ENCODE measurements at regions not wholly inside any gene's neighbourhood (a gene's known extent, or its start where the extent isn't known, plus 50 kb on each side); places are given as distances from the start of the nearest gene placed in this dataset.

GRCh38 chr3:20404741-20405100 is 218.7 kb upstream of the SGO1 start:
- peaks cover 5 to 30% of the 10 kb centered on the region in 2 donors for H3K4me1 ChIP-seq (replicated peaks in 1 of 2)
- no peak for ATAC-seq (replicated peaks in 6 of 8)
- in situ Hi-C loops (cut with MboI; ENCODE audit: low pct_unique_long_range_greater_than_20kb in 2 of 9, low sequenced_read_pairs in 9 of 9, unreplicated experiment in 9 of 9): no loop called here

GRCh38 chr3:20403986-20404740 is 218.2 kb upstream of the SGO1 start:
- H3K4me3 ChIP-seq: no peak overlapping the region
- no peak overlapping the region for H3K27ac ChIP-seq
- 80 to 100% (median 100%) methylated on average over 1 to 3 of the region's 3 CpGs; no CpG with 5 or more reads in 4 of the 10 experiments for WGBS, 10 experiments
- in situ Hi-C loops (cut with MboI; ENCODE audit: low pct_unique_long_range_greater_than_20kb in 2 of 9, low sequenced_read_pairs in 9 of 9, unreplicated experiment in 9 of 9): no loop called here
- peaks cover 5 to 30% of the 10 kb centered on the region in 2 donors for H3K4me1 ChIP-seq (replicated peaks in 1 of 2)
- ATAC-seq (replicated peaks in 6 of 8): peak in 3 of 8 experiments; percentile 54 to 94 (median 79)

More at GRCh38 chr3:20404741-20405100, 218.7 kb upstream of the SGO1 start:
- Histone ChIP-seq H3K4me3 (no peak overlapping the region), H3K27ac (no peak overlapping the region)

- H3K4me1 ChIP-seq (replicated peaks in 1 of 2): peaks cover 0 to 17% of the 10 kb centered on the region in 2 donors
- 35 to 100% (median 83%) methylated on average over 2 to 4 of the region's 4 CpGs; no CpG with 5 or more reads in 1 of the 10 experiments for WGBS, 10 experiments
- no peak overlapping the region for H3K4me3 ChIP-seq
- in situ Hi-C loops (cut with MboI; ENCODE audit: low pct_unique_long_range_greater_than_20kb in 2 of 9, low sequenced_read_pairs in 9 of 9, unreplicated experiment in 9 of 9): no loop called here
- peak in 1 of 8 experiments; percentile 41 for ATAC-seq (replicated peaks in 6 of 8)
- no peak overlapping the region for H3K27ac ChIP-seq
Observed at GRCh38 chr3:20401253-20401652, 215.2 kb upstream of the SGO1 start.

GRCh38 chr3:20400686-20401085 is 214.7 kb upstream of the SGO1 start:
- peaks cover 0 to 12% of the 10 kb centered on the region in 2 donors for H3K4me1 ChIP-seq (replicated peaks in 1 of 2)
- H3K27ac ChIP-seq: no peak overlapping the region
- no peak overlapping the region for H3K4me3 ChIP-seq
- in situ Hi-C loops (cut with MboI; ENCODE audit: low pct_unique_long_range_greater_than_20kb in 2 of 9, low sequenced_read_pairs in 9 of 9, unreplicated experiment in 9 of 9): no loop called here
- WGBS, 10 experiments: 0 to 57% (median 31%) methylated on average over 1 of the region's 1 CpG; no CpG with 5 or more reads in 4 of the 10 experiments
- ATAC-seq (replicated peaks in 6 of 8): no peak

- ATAC-seq (replicated peaks in 6 of 8): no peak
- Histone ChIP-seq H3K4me3 (no peak overlapping the region), H3K27ac (no peak overlapping the region), H3K4me1 (replicated peaks in 1 of 2) (peaks cover 0 to 8% of the 10 kb centered on the region in 2 donors)
- 40 to 100% (median 80%) methylated on average over 1 to 2 of the region's 2 CpGs; no CpG with 5 or more reads in 2 of the 10 experiments for WGBS, 10 experiments
- in situ Hi-C loops (cut with MboI; ENCODE audit: low pct_unique_long_range_greater_than_20kb in 2 of 9, low sequenced_read_pairs in 9 of 9, unreplicated experiment in 9 of 9): no loop called here
Observed at GRCh38 chr3:20400281-20400680, 214.3 kb upstream of the SGO1 start.

GRCh38 chr3:20396335-20396734 is 210.3 kb upstream of the SGO1 start:
- Histone ChIP-seq H3K4me3 (no peak overlapping the region), H3K27ac (no peak overlapping the region), H3K4me1 (replicated peaks in 1 of 2) (no peaks in the 10 kb centered on the region)
- ATAC-seq (replicated peaks in 6 of 8): peak in 3 of 8 experiments; percentile 92 to 99 (median 94)
- WGBS, 10 experiments: 0 to 100% (median 53%) methylated on average over 1 to 2 of the region's 3 CpGs; no CpG with 5 or more reads in 4 of the 10 experiments
- in situ Hi-C loops (cut with MboI; ENCODE audit: low pct_unique_long_range_greater_than_20kb in 2 of 9, low sequenced_read_pairs in 9 of 9, unreplicated experiment in 9 of 9): no loop called here

- no peak overlapping the region for H3K4me3 ChIP-seq
- H3K27ac ChIP-seq: no peak overlapping the region
- ATAC-seq (replicated peaks in 6 of 8): no peak
- no peaks in the 10 kb centered on the region for H3K4me1 ChIP-seq (replicated peaks in 1 of 2)
- WGBS, 10 experiments: 0 to 100% (median 40%) methylated on average over 1 to 2 of the region's 4 CpGs; no CpG with 5 or more reads in 6 of the 10 experiments
- in situ Hi-C loops (cut with MboI; ENCODE audit: low pct_unique_long_range_greater_than_20kb in 2 of 9, low sequenced_read_pairs in 9 of 9, unreplicated experiment in 9 of 9): no loop called here
Observed at GRCh38 chr3:20395692-20396091, 209.7 kb upstream of the SGO1 start.

- ATAC-seq (replicated peaks in 6 of 8): no peak
- Histone ChIP-seq H3K27ac (no peak overlapping the region), H3K4me3 (no peak overlapping the region), H3K4me1 (replicated peaks in 1 of 2) (peaks cover 0 to 8% of the 10 kb centered on the region in 2 donors)
- in situ Hi-C loops (cut with MboI; ENCODE audit: low pct_unique_long_range_greater_than_20kb in 2 of 9, low sequenced_read_pairs in 9 of 9, unreplicated experiment in 9 of 9): no loop called here
- 25 to 100% (median 60%) methylated on average over 1 to 4 of the region's 4 CpGs; no CpG with 5 or more reads in 3 of the 10 experiments for WGBS, 10 experiments
Observed at GRCh38 chr3:20394243-20394642, 208.2 kb upstream of the SGO1 start.

- Histone ChIP-seq H3K4me3 (no peak overlapping the region), H3K27ac (no peak overlapping the region), H3K4me1 (replicated peaks in 1 of 2) (peaks cover 0 to 14% of the 10 kb centered on the region in 2 donors)
- WGBS, 10 experiments: 9 to 100% (median 52%) methylated on average over 1 to 3 of the region's 3 CpGs
- ATAC-seq (replicated peaks in 6 of 8): peak in 3 of 8 experiments; percentile 49 to 69 (median 54)
- in situ Hi-C loops (cut with MboI; ENCODE audit: low pct_unique_long_range_greater_than_20kb in 2 of 9, low sequenced_read_pairs in 9 of 9, unreplicated experiment in 9 of 9): no loop called here
Observed at GRCh38 chr3:20391644-20392043, 205.6 kb upstream of the SGO1 start.

GRCh38 chr3:20388971-20389370 is 203.0 kb upstream of the SGO1 start:
- Histone ChIP-seq H3K4me3 (no peak overlapping the region), H3K27ac (no peak overlapping the region), H3K4me1 (replicated peaks in 1 of 2) (peaks cover 0 to 14% of the 10 kb centered on the region in 2 donors)
- peak in 4 of 8 experiments; percentile 39 to 67 (median 57) for ATAC-seq (replicated peaks in 6 of 8)
- WGBS, 10 experiments: 0 to 71% (median 44%) methylated on average over 1 of the region's 1 CpG; no CpG with 5 or more reads in 2 of the 10 experiments
- in situ Hi-C loops (cut with MboI; ENCODE audit: low pct_unique_long_range_greater_than_20kb in 2 of 9, low sequenced_read_pairs in 9 of 9, unreplicated experiment in 9 of 9): no loop called here

GRCh38 chr3:20380295-20380694 is 194.3 kb upstream of the SGO1 start:
- 60 to 100% methylated on average over 1 of the region's 1 CpG; no CpG with 5 or more reads in 8 of the 10 experiments for WGBS, 10 experiments
- ATAC-seq (replicated peaks in 6 of 8): no peak
- in situ Hi-C loops (cut with MboI; ENCODE audit: low pct_unique_long_range_greater_than_20kb in 2 of 9, low sequenced_read_pairs in 9 of 9, unreplicated experiment in 9 of 9): no loop called here

GRCh38 chr3:20378315-20378714 is 192.3 kb upstream of the SGO1 start:
- WGBS, 10 experiments: 0 to 67% (median 29%) methylated on average over 1 to 2 of the region's 2 CpGs
- in situ Hi-C loops (cut with MboI; ENCODE audit: low pct_unique_long_range_greater_than_20kb in 2 of 9, low sequenced_read_pairs in 9 of 9, unreplicated experiment in 9 of 9): no loop called here
- Histone ChIP-seq H3K4me1 (replicated peaks in 1 of 2) (peaks cover 10 to 32% of the 10 kb centered on the region in 2 donors), H3K4me3 (no peak overlapping the region), H3K27ac (no peak overlapping the region)
- ATAC-seq (replicated peaks in 6 of 8): peak in 5 of 8 experiments; percentile 74 to 90 (median 86)

More at GRCh38 chr3:20380295-20380694, 194.3 kb upstream of the SGO1 start:
- Histone ChIP-seq H3K27ac (no peak overlapping the region), H3K4me3 (no peak overlapping the region), H3K4me1 (replicated peaks in 1 of 2) (peaks cover 10 to 32% of the 10 kb centered on the region in 2 donors)

- H3K4me3 ChIP-seq: no peak overlapping the region
- in situ Hi-C loops (cut with MboI; ENCODE audit: low pct_unique_long_range_greater_than_20kb in 2 of 9, low sequenced_read_pairs in 9 of 9, unreplicated experiment in 9 of 9): no loop called here
- H3K4me1 ChIP-seq (replicated peaks in 1 of 2): peaks cover 10 to 32% of the 10 kb centered on the region in 2 donors
- peak in 6 of 8 experiments; percentile 26 to 94 (median 71) for ATAC-seq (replicated peaks in 6 of 8)
- H3K27ac ChIP-seq: no peak overlapping the region
Observed at GRCh38 chr3:20376665-20377217, 190.7 kb upstream of the SGO1 start.

Data from motor neuron (in vitro differentiated cells).